GM23338 (cell line): ENCODE measurements at regions not wholly inside any gene's neighbourhood (a gene's known extent, or its start where the extent isn't known, plus 50 kb on each side); places are given as distances from the start of the nearest gene placed in this dataset.

Experiments used
- ATAC-seq: fragments of 200-7000 bp; cut with Tn5 transposase; 3 replicates; pipeline ENCODE4 v1.9.1; 2020
- DNase-seq: peaks from one replicate; pipeline ENCODE4 v3.0.0-alpha.2; 2015; ENCODE audit warnings: low spot score
- H2AFZ ChIP-seq: fragments of 200-600 bp; sonication (generic); 2 replicates; pipeline ENCODE4 v1.8.0; 2016; ENCODE audit warnings: antibody characterized with exemption, mild to moderate bottlenecking, moderate library complexity
- H3F3A ChIP-seq: fragments of 200-600 bp; sonication (generic); replicated peaks from 2 replicates; pipeline ENCODE4 v1.8.0; 2017; ENCODE audit warnings: antibody characterized with exemption, mixed run types, low read depth
- H3K27ac ChIP-seq: fragments of 200-600 bp; sonication (generic); 2 replicates; pipeline ENCODE4 v1.6.1; 2016; ENCODE audit warnings: low read depth
- H3K27me3 ChIP-seq: fragments of 200-600 bp; sonication (generic); 2 replicates; pipeline ENCODE4 v1.8.0; 2016; ENCODE audit warnings: mild to moderate bottlenecking, mixed run types, moderate library complexity; ENCODE audit not compliant: insufficient read depth
- H3K36me3 ChIP-seq: fragments of 200-600 bp; sonication (generic); 2 replicates; pipeline ENCODE4 v1.8.0; 2016; ENCODE audit warnings: mild to moderate bottlenecking; ENCODE audit not compliant: insufficient read depth
- H3K4me1 ChIP-seq: fragments of 200-600 bp; sonication (generic); 2 replicates; pipeline ENCODE4 v1.8.0; 2016; ENCODE audit warnings: mild to moderate bottlenecking, moderate library complexity; ENCODE audit not compliant: insufficient read depth
- H3K4me2 ChIP-seq: fragments of 200-600 bp; sonication (generic); 2 replicates; pipeline ENCODE4 v1.7.1; 2017; ENCODE audit warnings: mixed run types
- H3K4me3 ChIP-seq: fragments of 200-600 bp; sonication (generic); 2 replicates; pipeline ENCODE4 v1.6.1; 2016; ENCODE audit warnings: mixed run types
- H3K79me2 ChIP-seq: fragments of 200-600 bp; sonication (generic); replicated peaks from 2 replicates; pipeline ENCODE4 v1.8.0; 2017; ENCODE audit warnings: mild to moderate bottlenecking; ENCODE audit not compliant: insufficient read depth
- H3K9me2 ChIP-seq: fragments of 200-600 bp; sonication (generic); 2 replicates; pipeline ENCODE4 v1.8.0; 2017; ENCODE audit not compliant: insufficient read depth
- H4K20me1 ChIP-seq: fragments of 200-600 bp; sonication (generic); replicated peaks from 2 replicates; pipeline ENCODE4 v1.8.0; 2017; ENCODE audit warnings: mild to moderate bottlenecking; ENCODE audit not compliant: insufficient read depth
- H3K27ac Mint-ChIP-seq: 2 replicates; pipeline ENCODE4 v1.8.0; 2020; ENCODE audit warnings: inconsistent platforms, mild to moderate bottlenecking, moderate library complexity, mixed read lengths
- H3K27me3 Mint-ChIP-seq: 3 replicates; pipeline ENCODE4 v1.8.0; 2022; ENCODE audit warnings: low read depth, mild to moderate bottlenecking, moderate library complexity, mixed read lengths, inconsistent platforms; ENCODE audit not compliant: insufficient read depth, poor library complexity
- H3K36me3 Mint-ChIP-seq: 3 replicates; pipeline ENCODE4 v1.8.0; 2021; ENCODE audit warnings: low read depth, mild to moderate bottlenecking, inconsistent platforms, moderate library complexity, mixed read lengths
- H3K4me1 Mint-ChIP-seq: 3 replicates; pipeline ENCODE4 v1.8.0; 2020; ENCODE audit warnings: mild to moderate bottlenecking, inconsistent platforms, mixed read lengths
- H3K4me3 Mint-ChIP-seq: 3 replicates; pipeline ENCODE4 v1.8.0; 2021; ENCODE audit warnings: moderate library complexity, mild to moderate bottlenecking, inconsistent platforms, mixed read lengths
- H3K9me3 Mint-ChIP-seq: 3 replicates; pipeline ENCODE4 v1.8.0; 2020; ENCODE audit warnings: moderate library complexity, mild to moderate bottlenecking, inconsistent platforms, mixed read lengths
- CTCF ChIP-seq, 2 experiments: fragments of 200-600 bp in 1 of 2; sonication (generic) in 1 of 2; conservative IDR thresholded peaks; 2 replicates each; pipeline versions ENCODE4 v1.5.1 to v1.6.1; 2016 to 2017; ENCODE audit warnings: antibody characterized with exemption in 2 of 2, low read depth in 2 of 2, mild to moderate bottlenecking in 2 of 2, moderate library complexity in 1 of 2
- ETS1 ChIP-seq: IDR thresholded peaks from 2 replicates; pipeline ENCODE4 v1.6.1; 2016; ENCODE audit warnings: antibody characterized with exemption
- EZH2phosphoT487 ChIP-seq: fragments of 200-600 bp; sonication (generic); IDR thresholded peaks from one replicate; pipeline ENCODE4 v1.8.1; 2018; ENCODE audit warnings: antibody characterized with exemption; ENCODE audit not compliant: unreplicated experiment
- JUNB ChIP-seq: IDR thresholded peaks from one replicate; pipeline ENCODE4 v1.6.1; 2016; ENCODE audit warnings: antibody characterized with exemption; ENCODE audit not compliant: unreplicated experiment
- REST ChIP-seq: IDR thresholded peaks from one replicate; pipeline ENCODE4 v1.6.1; 2018; ENCODE audit warnings: antibody characterized with exemption; ENCODE audit not compliant: unreplicated experiment
- ZNF462 ChIP-seq: fragments of 250-450 bp; sonication (Bioruptor Pico); IDR thresholded peaks from 2 replicates; pipeline ENCODE4 v1.5.0; 2020; ENCODE audit warnings: mild to moderate bottlenecking, moderate library complexity

- Mint-ChIP-seq H3K4me3 (no peak overlapping the region), H3K4me1 (no peaks in the 10 kb centered on the region), H3K27me3 (no peaks in the 10 kb centered on the region), H3K36me3 (no peaks in the 10 kb centered on the region), H3K27ac (no peak overlapping the region), H3K9me3 (no peaks in the 10 kb centered on the region)
- Histone ChIP-seq H3K36me3 (no peaks in the 10 kb centered on the region), H3K27ac (no peak overlapping the region), H3K9me2 (no peaks in the 10 kb centered on the region), H3K4me1 (no peaks in the 10 kb centered on the region), H4K20me1 (no peaks in the 10 kb centered on the region), H2AFZ (no peak overlapping the region), H3K4me2 (no peak overlapping the region), H3K79me2 (no peaks in the 10 kb centered on the region), H3K4me3 (no peak overlapping the region), H3K27me3 (no peaks in the 10 kb centered on the region), H3F3A (no peaks in the 10 kb centered on the region)
- ATAC-seq (no peak), DNase-seq (peak; percentile 41)
- TF ChIP-seq CTCF (conservative IDR thresholded peaks at IDR 0.05; ENCODE audit: low read depth in 2 of 2), result peak; percentile 56 to 71
- no peak for TF ChIP-seq REST
Observed at GRCh38 chr5:155906046-155906445, 420.9 kb upstream of the SGCD start.

- Mint-ChIP-seq H3K4me1 (no peaks in the 10 kb centered on the region), H3K27me3 (no peaks in the 10 kb centered on the region)
- H3K27me3 ChIP-seq, result no peaks in the 10 kb centered on the region
- TF ChIP-seq CTCF (conservative IDR thresholded peaks at IDR 0.05; ENCODE audit: low read depth in 2 of 2), result no peak
- no peak for TF ChIP-seq JUNB
- no peak for TF ChIP-seq ZNF462
- TF ChIP-seq EZH2phosphoT487, result no peak
- TF ChIP-seq ETS1, result no peak
Observed at GRCh38 chr5:155908543-155908942, 418.4 kb upstream of the SGCD start.

More at GRCh38 chr5:155908543-155908942, 418.4 kb upstream of the SGCD start:
- no peaks in the 10 kb centered on the region for H3K4me1 ChIP-seq
- Mint-ChIP-seq H3K27ac (no peak overlapping the region), H3K4me3 (no peak overlapping the region), H3K9me3 (no peaks in the 10 kb centered on the region), H3K36me3 (no peaks in the 10 kb centered on the region)
- H3K27ac ChIP-seq, result no peak overlapping the region
- H3K79me2 ChIP-seq, result no peaks in the 10 kb centered on the region
- H4K20me1 ChIP-seq, result no peaks in the 10 kb centered on the region
- H2AFZ ChIP-seq, result no peak overlapping the region
- ATAC-seq (no peak), DNase-seq (no peak)
- H3K36me3 ChIP-seq, result no peaks in the 10 kb centered on the region
- no peak overlapping the region for H3K4me2 ChIP-seq
- no peak overlapping the region for H3K4me3 ChIP-seq
- H3F3A ChIP-seq, result no peaks in the 10 kb centered on the region
- no peaks in the 10 kb centered on the region for H3K9me2 ChIP-seq
